ENCODE measurements at regions not wholly inside any gene's neighbourhood (a gene's known extent, or its start where the extent isn't known, plus 50 kb on each side); places are given as distances from the start of the nearest gene placed in this dataset.
"Not testable (repeated sequence)": the region's sequence is repeated elsewhere in the genome, so short reads cannot be mapped to it uniquely, and the experiment has no call there.

DNA sequence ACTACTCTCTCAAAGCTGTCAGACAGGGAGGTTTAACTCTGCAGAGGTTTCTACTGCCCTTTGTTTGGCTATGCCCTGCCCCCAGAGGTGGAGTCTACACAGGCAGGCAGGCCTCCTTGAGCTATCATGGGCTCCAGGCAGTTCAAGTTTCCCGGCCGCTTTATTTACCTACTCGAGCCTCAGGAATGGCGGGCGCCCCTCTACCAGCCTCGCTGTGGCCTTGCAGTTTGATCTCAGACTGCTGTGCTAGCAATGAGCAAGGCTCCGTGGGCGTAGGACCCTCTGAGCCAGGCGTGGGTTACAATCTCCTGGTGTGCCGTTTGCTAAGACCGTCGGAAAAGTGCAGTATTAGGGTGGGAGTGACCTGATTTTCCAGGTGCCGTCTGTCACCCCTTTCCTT, 124.3 kb downstream of the PTCHD1 start:
- DNase-seq: not testable (repeated sequence)

DNA sequence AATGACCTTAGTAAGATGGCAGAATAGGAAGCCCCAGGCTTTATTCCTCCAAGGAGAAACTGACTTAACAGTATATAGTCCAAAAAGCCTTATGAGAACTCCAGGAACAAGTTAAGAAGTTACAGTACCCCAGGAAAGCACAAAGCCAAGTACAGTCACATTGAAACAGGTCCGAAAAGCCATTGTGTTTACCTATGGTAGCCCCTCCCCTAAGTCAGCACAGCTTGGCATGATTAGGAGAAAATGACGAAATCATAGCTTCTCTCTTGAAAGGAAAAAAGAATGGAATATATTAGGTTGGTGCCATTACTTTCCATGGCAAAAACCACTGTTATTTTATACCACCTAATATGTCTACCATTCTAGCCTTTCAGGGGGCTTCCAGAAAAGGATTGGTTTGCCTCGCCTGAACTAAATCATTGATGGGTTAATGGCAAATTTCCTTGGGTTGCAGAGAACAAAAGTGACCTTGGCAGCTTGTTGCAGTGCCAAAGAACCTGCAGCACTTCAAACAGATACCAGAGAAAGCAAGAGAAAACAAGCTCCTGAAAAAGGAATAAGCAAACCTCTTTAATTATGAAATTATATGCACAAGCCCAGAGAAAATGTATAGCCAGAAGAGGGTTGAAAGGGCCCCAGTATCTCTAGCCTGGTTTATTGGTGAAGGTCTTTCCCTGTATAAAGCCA, 130.6 kb downstream of the PTCHD1 start:
- no peak for DNase-seq

DNA sequence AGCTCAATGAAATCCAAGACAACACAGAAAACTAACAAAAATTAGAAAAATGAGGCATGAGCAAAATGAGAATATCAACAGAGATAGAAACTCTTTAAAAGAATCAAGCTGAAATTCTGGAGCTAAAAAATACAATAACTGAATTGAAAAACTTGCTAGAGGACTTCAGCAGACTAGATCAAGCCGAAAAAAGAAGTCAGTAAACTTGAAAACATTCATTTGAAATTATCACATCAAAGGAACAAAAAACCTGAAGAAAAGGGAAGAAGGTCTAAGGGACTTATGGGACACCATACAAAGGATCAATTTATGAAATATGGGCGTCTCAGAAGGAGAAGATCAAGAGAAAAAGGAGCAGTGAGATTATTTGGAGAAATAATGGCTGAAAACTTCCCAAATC, 131.3 kb downstream of the PTCHD1 start:
- no peak for DNase-seq

DNA sequence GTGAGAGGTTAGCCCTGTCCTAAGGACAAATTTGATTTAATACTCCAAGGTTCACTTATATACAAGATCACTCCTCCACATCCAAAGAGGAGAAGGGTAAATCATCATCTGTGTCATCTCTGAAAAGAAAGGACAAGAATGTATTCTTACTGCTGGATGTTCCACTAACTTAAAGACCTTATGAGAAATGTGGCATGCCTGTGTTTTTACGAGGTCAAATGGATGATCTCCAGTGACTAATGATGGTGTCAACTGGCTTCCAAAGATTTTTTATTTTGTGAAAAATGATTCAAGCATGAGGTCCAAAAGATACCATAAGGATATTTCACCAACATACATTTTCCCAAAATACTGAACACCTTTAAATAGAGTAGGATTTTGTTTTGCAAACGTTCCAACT, 143.4 kb downstream of the PTCHD1 start:
- no peak for DNase-seq

DNA sequence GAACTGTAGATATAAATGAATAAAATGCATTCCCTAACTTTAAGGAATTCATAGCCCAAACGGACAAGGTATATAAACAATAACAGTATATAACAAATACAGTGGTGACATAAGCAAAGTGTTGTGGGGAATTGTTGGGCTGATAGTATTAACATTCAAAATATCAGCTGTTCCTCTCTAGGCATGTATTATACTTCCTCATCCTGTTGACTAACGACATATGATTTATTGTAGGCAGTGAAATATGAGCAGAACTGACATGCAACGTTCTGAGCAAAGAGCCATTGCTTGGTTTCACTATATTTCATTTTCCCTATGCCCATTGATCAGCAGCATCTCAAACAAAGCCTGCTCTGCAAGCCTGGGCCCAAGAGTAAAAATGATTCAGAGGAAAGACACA, 143.9 kb downstream of the PTCHD1 start:
- no peak for DNase-seq

DNA sequence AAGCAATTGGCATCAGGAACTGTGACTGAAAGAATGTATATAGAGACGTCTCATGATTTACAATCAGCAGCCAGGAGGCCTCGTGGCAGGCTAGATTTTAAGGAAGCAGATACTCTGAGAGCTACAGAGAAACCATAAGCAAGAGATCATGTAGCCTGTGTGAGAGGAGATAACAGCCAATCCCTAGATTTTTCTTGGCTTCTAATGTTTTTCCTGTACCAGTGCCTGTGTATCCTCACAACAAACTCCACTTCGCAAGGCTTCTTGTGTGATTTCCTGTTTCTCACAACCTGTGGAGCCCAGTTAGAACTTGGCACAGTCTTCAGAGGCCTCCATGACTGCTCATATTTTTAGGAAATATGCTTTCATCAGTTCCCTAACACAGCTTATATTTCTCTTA, 147.9 kb downstream of the PTCHD1 start:
- DNase-seq: no peak

DNA sequence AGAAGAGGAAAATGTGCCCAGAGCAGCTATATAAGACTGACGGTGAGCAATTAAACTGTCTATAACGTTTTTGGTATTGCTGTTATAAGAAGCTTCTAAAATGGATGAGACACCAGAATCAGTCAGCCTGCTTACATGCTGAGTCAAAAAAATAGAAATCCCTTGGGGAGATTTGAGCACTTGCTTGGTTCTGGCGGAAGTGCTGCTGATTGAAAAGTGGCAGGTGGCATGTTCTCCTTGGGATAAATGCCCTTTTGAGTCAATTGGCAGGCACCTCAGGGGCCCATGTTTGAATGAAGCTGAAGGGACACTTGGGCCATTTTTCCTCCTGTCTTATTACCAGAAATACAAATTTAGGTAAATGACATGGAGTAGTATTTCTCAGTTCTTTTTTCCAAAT, 148.7 kb downstream of the PTCHD1 start:
- DNase-seq: no peak

DNA sequence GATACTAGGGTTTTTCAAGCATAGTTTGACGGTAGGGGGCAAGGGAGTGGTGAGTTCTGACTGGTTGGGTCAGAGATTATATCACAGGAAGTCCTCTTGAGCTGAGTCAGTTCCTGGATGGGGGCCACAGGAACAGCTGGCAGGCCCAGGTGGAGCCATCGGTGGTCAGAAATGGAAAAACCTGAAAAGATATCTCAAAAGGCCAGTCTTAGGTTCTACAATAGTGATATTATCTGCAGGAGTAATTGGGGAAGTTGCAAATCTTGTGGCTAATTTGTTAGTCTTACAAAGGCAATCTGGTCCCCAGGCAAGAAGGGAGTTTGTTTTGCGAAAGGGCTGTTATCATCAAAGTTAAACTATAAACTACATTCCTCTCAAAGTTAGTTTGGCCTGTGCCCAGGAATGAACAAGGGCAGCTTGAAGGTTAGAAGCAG, 159.3 kb downstream of the PTCHD1 start:
- no peak for DNase-seq

DNA sequence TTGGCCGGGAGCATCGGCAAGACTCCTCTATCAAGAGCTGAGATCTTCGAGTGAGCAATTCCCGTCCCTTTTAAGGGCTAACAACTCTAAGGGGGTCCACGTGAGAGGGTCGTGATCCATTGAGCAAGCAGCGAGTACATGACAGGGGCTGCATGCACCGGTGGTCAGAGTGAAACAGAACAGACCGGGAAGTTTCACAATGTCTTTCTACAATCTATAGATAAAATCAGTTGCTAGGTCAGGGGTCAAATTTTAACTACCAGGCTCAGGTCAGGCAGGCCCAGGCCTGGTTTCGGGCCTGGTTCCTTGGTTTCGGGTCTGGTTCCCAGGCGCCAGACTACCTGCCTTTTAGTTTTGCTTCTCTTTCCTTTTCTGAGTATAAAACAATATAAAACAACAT, 160.1 kb downstream of the PTCHD1 start:
- no peak for DNase-seq

DNA sequence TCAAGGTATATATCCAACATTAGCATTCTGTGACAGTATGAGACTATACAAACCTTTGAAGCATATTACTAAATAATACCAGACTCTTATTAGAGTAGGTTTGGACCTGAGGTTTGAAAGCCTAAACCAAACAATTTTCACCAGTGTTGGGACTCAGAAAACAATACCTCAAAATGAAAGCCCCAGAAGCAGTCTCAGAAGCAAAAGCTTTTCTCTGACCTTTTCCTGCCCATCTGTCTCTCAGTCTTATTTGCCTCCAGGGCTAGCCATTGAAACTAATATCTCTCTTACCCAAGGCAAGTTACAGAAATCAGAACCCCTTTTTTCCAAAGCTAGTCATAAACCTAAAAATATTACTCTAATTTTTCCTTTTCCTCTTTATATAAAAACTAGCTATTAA, 163.3 kb downstream of the PTCHD1 start:
- DNase-seq: no peak

DNA sequence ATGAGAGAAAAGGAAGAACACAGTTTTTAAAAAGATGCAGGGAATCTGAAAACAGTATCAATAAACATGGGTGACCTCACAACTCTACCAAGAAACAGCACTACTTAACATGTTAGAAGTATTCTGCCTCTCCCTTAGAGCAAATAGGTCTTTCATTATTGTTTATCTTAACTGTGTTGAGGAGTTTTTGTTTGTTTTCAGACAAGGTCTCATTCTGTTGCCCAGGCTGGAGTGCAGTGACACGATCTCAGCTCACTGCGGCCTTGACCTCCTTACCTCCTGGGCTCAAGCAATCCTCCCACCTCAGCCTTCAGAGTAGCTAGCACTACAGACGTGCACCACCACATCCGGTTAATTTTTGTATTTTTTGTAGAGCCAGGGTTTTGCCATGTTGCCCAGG, 165.3 kb upstream of the PRDX4 start:
- DNase-seq: no peak

DNA sequence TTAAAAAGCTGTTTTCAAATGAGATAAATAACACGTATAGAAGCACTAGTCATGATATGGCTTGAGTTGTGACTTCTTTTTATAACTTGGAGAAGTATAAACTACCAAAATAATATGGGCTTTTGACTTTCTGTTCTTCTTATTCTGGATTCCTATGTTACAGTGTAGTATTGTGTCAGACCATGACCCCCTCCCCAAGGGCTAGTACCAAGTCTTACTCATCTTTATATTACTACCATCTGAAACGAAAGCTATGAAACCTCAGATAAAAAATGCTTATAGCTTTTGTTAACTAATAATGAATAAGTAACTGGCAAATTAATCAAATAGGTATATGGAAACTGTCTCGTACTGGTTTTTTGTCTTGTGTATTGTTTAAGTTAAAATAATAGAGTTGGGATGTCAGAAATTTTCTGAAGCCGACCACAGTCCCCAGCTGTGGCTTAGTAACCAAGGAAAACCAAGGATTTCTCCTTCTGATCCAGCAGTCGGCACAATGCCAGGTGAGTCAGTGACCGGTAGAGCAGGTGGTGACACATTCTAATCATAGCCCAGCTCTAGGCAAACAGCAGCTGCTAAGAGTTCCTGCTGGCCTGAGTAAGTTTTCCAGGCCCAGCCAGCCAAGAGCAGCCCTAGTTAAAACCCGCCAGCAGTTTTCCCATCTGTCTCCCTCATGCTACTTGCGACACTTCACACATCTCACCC, 163.3 kb upstream of the PRDX4 start:
- peak in 3 of 51 donors; percentile 0 to 1 (median 0) for DNase-seq

DNA sequence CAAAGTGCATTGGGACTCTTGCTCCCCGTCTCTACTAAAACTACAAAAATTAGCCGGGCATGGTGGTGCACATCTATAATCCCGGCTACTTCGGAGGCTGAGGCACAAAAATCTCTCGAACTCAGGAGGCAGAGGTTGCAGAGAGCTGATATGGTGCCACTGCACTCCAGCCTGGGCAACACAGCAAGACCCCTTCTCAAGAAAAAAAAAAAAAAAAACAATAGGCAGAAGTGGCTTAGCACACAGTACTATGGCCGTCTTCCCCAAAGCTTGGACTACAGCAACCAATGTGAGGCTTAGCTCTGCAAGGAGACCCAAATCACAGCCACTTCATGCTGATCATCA, 162.8 kb upstream of the PRDX4 start:
- no peak for DNase-seq

DNA sequence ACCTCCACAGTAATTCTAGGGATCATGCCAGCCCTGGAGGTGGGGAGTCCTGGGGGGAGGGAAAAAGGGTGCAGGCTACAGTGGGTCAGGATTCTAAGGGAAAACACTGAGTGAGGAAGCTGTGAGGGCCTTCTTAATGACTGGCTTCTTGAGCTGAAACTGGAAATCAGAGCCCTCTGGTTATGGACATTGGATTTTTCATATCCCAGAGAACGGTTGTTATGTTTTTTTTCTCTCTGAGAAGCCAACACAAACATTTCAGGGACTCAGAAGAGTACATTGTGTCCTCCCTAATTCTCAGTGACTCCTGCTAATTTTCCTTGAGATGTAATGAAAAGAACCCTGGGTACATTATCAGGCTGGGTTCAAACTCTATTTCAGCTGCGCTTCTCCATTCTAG, 162.4 kb upstream of the PRDX4 start:
- no peak for DNase-seq

DNA sequence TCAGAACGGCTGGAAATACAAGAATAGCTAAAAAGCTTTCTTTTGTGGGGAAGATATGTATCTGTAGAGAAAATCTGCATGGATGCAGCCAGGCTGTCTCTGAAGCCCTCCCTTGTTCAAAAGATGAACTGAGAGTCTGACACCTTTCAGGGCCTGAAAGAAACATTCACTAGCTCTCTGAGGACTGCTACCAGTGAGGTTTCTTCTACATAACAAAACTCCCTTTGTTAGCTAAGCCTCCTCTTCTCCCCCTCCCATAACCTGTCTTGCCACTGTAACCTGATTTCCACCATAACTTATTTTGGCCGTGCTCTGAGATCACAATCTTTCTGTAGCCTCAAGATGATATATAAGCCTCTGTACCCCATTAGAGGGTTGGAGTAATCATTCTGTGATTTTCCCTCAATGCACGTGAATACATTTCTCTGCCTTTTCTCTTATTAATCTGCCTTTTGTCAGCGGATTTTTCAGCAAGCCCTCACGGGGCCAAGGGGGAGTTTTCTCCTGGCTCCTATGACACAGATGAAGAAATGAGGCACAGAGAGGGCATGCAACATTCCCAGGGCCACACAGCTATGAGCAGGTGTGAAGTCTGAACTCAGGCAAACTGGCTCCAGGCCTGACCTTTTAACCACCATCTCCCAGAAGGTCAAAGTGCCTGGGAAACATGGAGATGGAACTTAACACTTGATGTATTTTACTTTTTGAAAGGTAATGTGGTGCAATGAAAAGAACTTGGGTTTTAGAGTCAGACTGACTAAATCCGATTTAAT, 161.6 kb upstream of the PRDX4 start:
- DNase-seq: no peak

DNA sequence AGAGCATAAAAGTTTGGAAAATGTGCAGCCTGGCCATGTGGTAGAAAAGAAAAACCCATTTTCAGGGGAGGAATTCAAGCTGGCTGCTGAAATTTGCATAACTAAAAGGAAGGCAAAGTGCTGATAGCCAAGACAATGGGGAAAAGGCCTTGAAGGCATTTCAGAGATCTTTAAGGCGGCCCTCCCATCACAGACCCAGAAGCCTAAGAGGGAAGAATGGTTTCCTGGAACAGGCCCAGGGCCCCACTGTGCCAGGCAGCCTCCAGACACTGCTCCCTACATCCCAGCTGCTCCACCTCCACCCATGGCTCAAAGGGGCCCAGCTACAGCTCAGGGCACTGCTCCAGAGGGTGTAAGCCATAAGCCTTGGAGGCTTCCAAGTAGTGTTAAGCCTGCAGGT, 158.0 kb upstream of the PRDX4 start:
- DNase-seq: no peak

DNA sequence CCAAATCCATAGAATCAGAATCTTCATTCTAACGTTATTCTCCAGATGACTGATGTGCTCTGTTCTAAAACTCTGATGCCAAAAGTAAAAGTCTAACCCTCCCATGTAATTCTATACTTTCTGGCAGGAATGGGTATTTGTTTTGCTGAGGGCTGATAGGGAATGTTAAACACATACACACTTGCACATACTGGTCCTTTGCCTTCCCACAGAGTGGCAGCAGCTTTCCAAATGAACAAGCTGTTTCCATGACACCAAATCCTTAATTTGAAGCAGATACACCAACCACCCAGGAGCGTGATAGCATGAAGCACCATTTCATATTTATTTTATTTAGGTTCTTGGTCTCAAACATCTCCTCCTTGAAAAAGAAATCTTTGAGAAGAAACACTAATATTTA, 155.5 kb upstream of the PRDX4 start:
- DNase-seq: no peak

DNA sequence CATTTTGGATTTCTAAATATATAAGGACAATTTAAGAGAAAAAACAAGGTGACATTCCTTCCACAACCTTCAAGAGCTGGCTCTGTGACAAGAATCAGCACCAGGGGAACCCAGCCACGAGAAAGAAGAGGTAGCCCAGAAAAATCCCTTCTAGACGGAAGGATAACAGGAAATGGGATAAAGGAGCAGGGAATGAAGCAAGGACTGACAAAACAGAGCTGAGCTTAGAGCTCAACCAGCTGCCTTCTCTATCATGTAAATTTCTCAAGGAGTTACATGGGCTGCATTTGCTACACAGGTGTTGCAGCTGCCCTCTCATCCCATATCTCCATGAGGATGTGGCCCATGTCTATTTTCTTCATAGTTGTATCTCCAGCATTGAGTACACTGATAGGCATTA, 154.2 kb upstream of the PRDX4 start:
- DNase-seq: no peak

DNA sequence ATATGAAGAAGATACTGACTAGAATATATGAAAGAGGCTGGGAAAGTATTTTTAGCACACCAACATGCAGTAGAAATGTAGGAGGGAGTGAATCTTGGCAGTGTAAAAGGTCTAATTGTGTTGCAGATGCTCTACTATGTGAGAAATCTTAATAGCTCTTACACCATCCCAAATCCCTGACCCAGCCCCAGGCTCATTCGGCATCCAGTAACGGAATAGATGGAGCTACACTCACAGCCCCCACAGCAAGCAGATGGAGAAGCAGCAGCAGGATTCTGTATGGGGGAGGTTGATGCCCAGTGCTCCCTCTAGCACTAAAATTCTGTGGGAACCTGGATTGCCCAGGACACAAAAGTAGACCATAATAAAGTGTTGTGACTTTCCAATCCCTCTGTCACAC, 153.2 kb upstream of the PRDX4 start:
- no peak for DNase-seq

DNA sequence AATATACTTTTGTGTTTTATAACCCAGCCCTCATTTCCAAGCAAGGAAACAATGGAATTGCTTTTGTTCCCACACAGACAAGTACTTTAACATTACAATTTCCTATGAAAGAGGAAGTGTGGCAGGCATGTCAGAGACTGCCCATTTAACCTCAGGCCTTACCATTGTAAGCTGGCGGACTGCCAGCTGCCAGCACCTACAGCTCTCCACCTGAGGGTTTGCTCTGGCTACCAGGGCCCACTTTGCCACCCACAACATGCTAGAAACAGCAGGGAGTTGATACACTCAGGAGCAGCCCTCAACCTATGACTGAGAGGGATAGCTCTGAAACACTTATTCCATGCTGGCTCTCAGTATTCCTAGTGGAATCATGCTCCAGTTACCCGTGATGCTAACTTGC, 152.3 kb upstream of the PRDX4 start:
- no peak for DNase-seq

DNA sequence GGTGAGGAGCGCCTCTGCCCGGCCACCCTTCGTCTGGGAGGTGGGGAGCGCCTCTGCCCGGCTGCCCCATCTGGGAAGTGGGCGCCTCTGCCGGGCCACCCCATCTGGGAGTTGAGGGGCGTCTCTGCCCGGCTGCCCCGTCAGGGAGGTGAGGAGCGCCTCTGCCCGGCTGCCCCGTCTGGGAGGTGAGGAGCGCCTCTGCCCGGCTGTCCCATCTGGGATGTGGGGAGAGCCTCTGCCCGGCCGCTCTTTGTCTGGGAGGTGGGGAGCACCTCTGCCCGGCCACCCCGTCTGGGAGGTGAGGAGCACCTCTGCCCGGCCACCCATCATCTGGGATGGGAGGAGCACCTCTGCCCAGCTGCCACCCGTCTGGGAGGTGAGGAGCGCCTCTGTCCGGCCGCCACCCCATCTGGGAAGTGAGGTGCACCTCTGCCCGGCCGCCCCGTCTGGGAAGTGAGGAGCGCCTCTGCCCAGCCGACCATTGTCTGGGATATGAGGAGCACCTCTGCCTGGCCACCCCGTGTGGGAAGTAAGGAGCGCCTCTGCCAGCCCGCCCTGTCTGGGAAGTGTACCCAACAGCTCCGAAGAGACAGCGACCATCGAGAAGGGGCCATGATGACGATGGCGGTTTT, 144.2 kb upstream of the PRDX4 start:
- DNase-seq: not testable (repeated sequence)

DNA sequence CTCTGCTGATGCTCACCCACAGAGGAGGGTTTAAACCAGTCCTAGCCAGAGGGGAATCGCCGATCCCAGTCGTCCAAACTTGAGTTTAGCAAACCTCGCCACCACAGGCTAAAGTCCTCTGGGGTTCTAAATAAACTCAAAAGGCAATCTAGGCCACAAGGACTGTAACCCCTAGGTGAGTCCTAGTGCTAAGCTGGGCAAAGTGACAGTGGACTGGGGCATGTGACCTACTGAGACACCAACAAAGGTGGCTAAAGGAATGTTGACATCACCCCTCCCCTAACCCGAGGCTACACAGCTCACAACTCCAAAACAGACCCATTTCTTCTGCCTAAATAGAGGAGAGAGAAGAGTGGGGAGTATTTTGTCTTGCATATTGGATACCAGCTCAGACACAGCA, 142.8 kb upstream of the PRDX4 start:
- no peak for DNase-seq

Data from hypothalamus (tissue), 51 donors.